Mesothelial cell of epicardium (in vitro differentiated cells): ENCODE measurements at regions not wholly inside any gene's neighbourhood (a gene's known extent, or its start where the extent isn't known, plus 50 kb on each side); places are given as distances from the start of the nearest gene placed in this dataset.
A peak's percentile ranks its signal among the peaks of the same experiment; 100 is the strongest.

Source experiments
- DNase-seq, 2 experiments: peaks; one replicate each; pipeline ENCODE4 v3.0.0; 2021; ENCODE audit warnings: low spot score in 2 of 2; ENCODE audit not compliant: unreplicated experiment in 2 of 2
- H3K27ac Mint-ChIP-seq: 2 replicates; pipeline ENCODE4 v1.8.0; 2021; ENCODE audit warnings: mixed read lengths
- H3K27me3 Mint-ChIP-seq: 2 replicates; pipeline ENCODE4 v1.8.0; 2021; ENCODE audit warnings: low read depth, mixed read lengths
- H3K36me3 Mint-ChIP-seq: 2 replicates; pipeline ENCODE4 v1.8.0; 2021; ENCODE audit warnings: mixed read lengths
- H3K4me1 Mint-ChIP-seq: 2 replicates; pipeline ENCODE4 v1.8.0; 2021; ENCODE audit warnings: mixed read lengths
- H3K4me3 Mint-ChIP-seq: 2 replicates; pipeline ENCODE4 v1.8.0; 2021; ENCODE audit warnings: mild to moderate bottlenecking, moderate library complexity, mixed read lengths
- H3K9me3 Mint-ChIP-seq: 2 replicates; pipeline ENCODE4 v1.8.0; 2021; ENCODE audit warnings: mixed read lengths
- TF ChIP-seq, protein P1 (sequence below): fragments of 200-600 bp; sonication (generic); IDR thresholded peaks from one replicate; pipeline ENCODE4 v1.5.0; 2021; ENCODE audit warnings: antibody characterized with exemption; ENCODE audit not compliant: unreplicated experiment

- no peak for DNase-seq
- Mint-ChIP-seq H3K4me1 (peaks cover 7% of the 10 kb centered on the region), H3K27me3 (no peaks in the 10 kb centered on the region), H3K36me3 (no peaks in the 10 kb centered on the region), H3K27ac (no peak overlapping the region), H3K9me3 (no peaks in the 10 kb centered on the region), H3K4me3 (no peak overlapping the region)
- TF ChIP-seq, protein P1, sequence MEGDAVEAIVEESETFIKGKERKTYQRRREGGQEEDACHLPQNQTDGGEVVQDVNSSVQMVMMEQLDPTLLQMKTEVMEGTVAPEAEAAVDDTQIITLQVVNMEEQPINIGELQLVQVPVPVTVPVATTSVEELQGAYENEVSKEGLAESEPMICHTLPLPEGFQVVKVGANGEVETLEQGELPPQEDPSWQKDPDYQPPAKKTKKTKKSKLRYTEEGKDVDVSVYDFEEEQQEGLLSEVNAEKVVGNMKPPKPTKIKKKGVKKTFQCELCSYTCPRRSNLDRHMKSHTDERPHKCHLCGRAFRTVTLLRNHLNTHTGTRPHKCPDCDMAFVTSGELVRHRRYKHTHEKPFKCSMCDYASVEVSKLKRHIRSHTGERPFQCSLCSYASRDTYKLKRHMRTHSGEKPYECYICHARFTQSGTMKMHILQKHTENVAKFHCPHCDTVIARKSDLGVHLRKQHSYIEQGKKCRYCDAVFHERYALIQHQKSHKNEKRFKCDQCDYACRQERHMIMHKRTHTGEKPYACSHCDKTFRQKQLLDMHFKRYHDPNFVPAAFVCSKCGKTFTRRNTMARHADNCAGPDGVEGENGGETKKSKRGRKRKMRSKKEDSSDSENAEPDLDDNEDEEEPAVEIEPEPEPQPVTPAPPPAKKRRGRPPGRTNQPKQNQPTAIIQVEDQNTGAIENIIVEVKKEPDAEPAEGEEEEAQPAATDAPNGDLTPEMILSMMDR = no peak
Measured at GRCh38 chr5:52457810-52458209, 329.9 kb upstream of the ITGA1 start.

GRCh38 chr5:52466113-52466512 lies 321.6 kb upstream of the ITGA1 start:
- no peaks in the 10 kb centered on the region for H3K9me3 Mint-ChIP-seq
- H3K4me3 Mint-ChIP-seq = no peak overlapping the region
- no peak overlapping the region for H3K27ac Mint-ChIP-seq
- H3K27me3 Mint-ChIP-seq = no peaks in the 10 kb centered on the region
- H3K36me3 Mint-ChIP-seq = no peaks in the 10 kb centered on the region
- H3K4me1 Mint-ChIP-seq = peaks cover 29% of the 10 kb centered on the region
- DNase-seq = no peak
- TF ChIP-seq, protein P1 = no peak

DNA sequence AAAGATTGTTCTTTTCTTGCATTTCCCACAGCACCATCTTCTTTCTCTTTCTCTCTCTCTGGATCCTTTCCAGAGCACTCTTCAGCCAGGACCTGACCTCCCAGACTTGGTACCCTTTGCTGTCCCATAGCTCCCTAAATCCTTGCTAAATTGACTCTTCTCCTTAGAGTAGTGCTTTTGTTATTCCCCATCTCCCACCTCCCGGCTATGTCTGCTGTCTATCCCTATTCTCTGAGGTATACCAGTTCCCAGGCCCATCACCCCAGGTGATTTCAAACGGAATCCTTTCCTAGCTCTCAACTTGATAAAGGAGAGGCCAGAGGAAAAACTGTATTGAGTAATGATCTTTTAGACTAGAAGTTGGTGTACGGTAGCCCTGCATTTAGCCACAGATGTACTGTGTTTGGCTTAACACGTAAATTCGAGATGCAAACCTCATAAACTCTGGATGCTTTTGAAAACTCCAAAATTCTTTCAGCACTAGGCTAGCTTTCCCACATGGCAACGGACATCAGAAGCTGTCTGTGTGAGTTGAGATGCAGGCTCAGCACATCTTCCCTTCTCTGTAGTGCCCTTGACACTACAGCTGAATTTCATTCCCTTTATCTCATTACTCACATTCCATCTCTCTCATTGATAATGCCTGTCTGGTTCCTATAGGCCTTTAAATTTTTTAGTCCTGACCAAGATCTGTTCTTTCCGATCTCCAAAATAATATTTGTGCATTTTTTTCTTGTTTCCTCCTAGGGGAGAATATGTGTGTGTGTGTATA lies 320.8 kb upstream of the ITGA1 start:
- Mint-ChIP-seq H3K4me3 (no peak overlapping the region), H3K9me3 (no peaks in the 10 kb centered on the region), H3K4me1 (peaks cover 29% of the 10 kb centered on the region), H3K27ac (peak overlapping the region; percentile 58), H3K36me3 (no peaks in the 10 kb centered on the region), H3K27me3 (no peaks in the 10 kb centered on the region)
- DNase-seq = no peak
- TF ChIP-seq, protein P1 = no peak

DNA sequence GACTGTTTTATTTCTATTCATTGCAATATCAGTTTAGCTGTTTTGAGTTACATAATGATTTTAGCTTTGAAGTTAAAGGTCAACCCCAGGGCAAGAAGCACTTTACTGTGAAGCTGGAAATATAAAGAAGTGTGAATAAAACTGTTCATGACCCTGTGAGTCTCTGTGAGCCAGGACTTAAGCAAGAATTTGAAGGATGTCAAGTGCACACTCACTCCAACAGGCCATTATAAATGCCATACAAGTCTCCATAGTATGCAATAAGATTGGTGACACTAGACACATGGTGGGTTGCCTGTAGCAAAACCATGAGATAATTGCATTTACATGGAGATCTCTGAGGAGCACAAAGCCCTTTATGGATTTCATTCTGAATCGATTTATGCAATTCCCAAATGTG lies 318.7 kb upstream of the ITGA1 start:
- TF ChIP-seq, protein P1 = no peak
- Mint-ChIP-seq H3K27me3 (no peaks in the 10 kb centered on the region), H3K36me3 (no peaks in the 10 kb centered on the region), H3K9me3 (no peaks in the 10 kb centered on the region), H3K27ac (peak overlapping the region; percentile 21), H3K4me1 (peaks cover 29% of the 10 kb centered on the region), H3K4me3 (no peak overlapping the region)
- DNase-seq = no peak

- Mint-ChIP-seq H3K4me1 (peaks cover 29% of the 10 kb centered on the region), H3K36me3 (no peaks in the 10 kb centered on the region), H3K9me3 (no peaks in the 10 kb centered on the region), H3K4me3 (no peak overlapping the region), H3K27me3 (no peaks in the 10 kb centered on the region), H3K27ac (peak overlapping the region; percentile 76)
- TF ChIP-seq, protein P1 = no peak
- DNase-seq = no peak
Measured at GRCh38 chr5:52469420-52469819, 318.3 kb upstream of the ITGA1 start.
